A673 (cell line): ENCODE measurements at regions not wholly inside any gene's neighbourhood (a gene's known extent, or its start where the extent isn't known, plus 50 kb on each side); places are given as distances from the start of the nearest gene placed in this dataset.

Experiments
- BruUV-seq: library from RNA; stranded (reverse); fragments of 400-500 nt; replicated peaks from 2 replicates; lab custom pipeline; 2021; lab: Mats Ljungman, UMichigan
- CTCF ChIA-PET: fragments of 300-600 bp; sonication (Branson Sonifier 250); formaldehyde crosslinking; loops from one replicate; lab custom pipeline; 2022; ENCODE audit warnings: antibody characterized with exemption; lab: Charles Lee
- POLR2A ChIA-PET: fragments of 300-600 bp; sonication (Branson Sonifier 250); formaldehyde crosslinking; loops from one replicate; lab custom pipeline; 2022; ENCODE audit warnings: antibody characterized with exemption; ENCODE audit not compliant: low non-redundant PET; lab: Charles Lee
- DNase-seq: peaks from one replicate; pipeline ENCODE4 v3.0.0-alpha.2; 2015; ENCODE audit warnings: low spot score
- H3K27ac ChIP-seq: fragments of 200-600 bp; sonication (generic); 2 replicates; pipeline ENCODE4 v1.5.1; 2016; ENCODE audit warnings: mixed run types, low read depth, mild to moderate bottlenecking, mixed read lengths, antibody characterized with exemption, low read length; ENCODE audit not compliant: poor library complexity, severe bottlenecking
- H3K27me3 ChIP-seq: fragments of 200-600 bp; sonication (generic); replicated peaks from 2 replicates; pipeline ENCODE4 v1.6.1; 2017; ENCODE audit warnings: mixed run types, low read depth, mild to moderate bottlenecking, mixed read lengths, antibody characterized with exemption, low read length; ENCODE audit not compliant: insufficient read depth, poor library complexity
- H3K36me3 ChIP-seq: fragments of 200-600 bp; sonication (generic); 2 replicates; pipeline ENCODE4 v1.6.1; 2016; ENCODE audit warnings: mixed run types, mild to moderate bottlenecking, mixed read lengths, antibody characterized with exemption, low read length; ENCODE audit not compliant: insufficient read depth, poor library complexity, severe bottlenecking
- H3K4me1 ChIP-seq: fragments of 200-600 bp; sonication (generic); 2 replicates; pipeline ENCODE4 v1.6.1; 2017; ENCODE audit warnings: mixed run types, mild to moderate bottlenecking, mixed read lengths, antibody characterized with exemption, low read length; ENCODE audit not compliant: insufficient read depth, poor library complexity, severe bottlenecking
- H3K4me3 ChIP-seq: fragments of 200-600 bp; sonication (generic); 2 replicates; pipeline ENCODE4 v1.5.1; 2016; ENCODE audit warnings: low read depth, mixed run types, mild to moderate bottlenecking, mixed read lengths, low read length; ENCODE audit not compliant: poor library complexity, severe bottlenecking
- H3K9me3 ChIP-seq: fragments of 200-600 bp; sonication (generic); 2 replicates; pipeline ENCODE4 v1.6.1; 2016; ENCODE audit warnings: mixed run types, low read depth, mild to moderate bottlenecking, mixed read lengths, antibody characterized with exemption, low read length; ENCODE audit not compliant: poor library complexity, severe bottlenecking
- CTCF ChIP-seq: fragments of 300-800, 200-600 bp; sonication (generic); conservative IDR thresholded peaks from 2 replicates; pipeline ENCODE4 v1.5.1; 2017; ENCODE audit warnings: low read depth, mild to moderate bottlenecking, antibody characterized with exemption, low read length, moderate library complexity, mixed read lengths
- EZH2 ChIP-seq: fragments of 200-600 bp; sonication (generic); IDR thresholded peaks from 2 replicates; pipeline ENCODE4 v1.6.1; 2017; ENCODE audit warnings: borderline replicate concordance, low read depth, mild to moderate bottlenecking, mixed read lengths, antibody characterized with exemption, low read length; ENCODE audit not compliant: poor library complexity, severe bottlenecking
- intact Hi-C: fragments of 100-400 bp; cut with micrococcal nuclease; formaldehyde crosslinking; loops from one replicate; pipeline ENCODE4 v1.10.0; 2022; ENCODE audit not compliant: unreplicated experiment

- Histone ChIP-seq H3K27me3 (peaks cover 37% of the 10 kb centered on the region), H3K27ac (no peak overlapping the region), H3K9me3 (no peaks in the 10 kb centered on the region), H3K4me3 (no peak overlapping the region), H3K36me3 (no peaks in the 10 kb centered on the region), H3K4me1 (peaks cover 8% of the 10 kb centered on the region)
- TF ChIP-seq EZH2 = no peak
- no TSS peak for BruUV-seq
- intact Hi-C loops = no loop called here
- DNase-seq = no peak
- POLR2A ChIA-PET = no interaction called here
- CTCF ChIA-PET = no interaction called here
Measured at GRCh38 chr5:114056185-114056538, 305.7 kb upstream of the KCNN2 start.

- Histone ChIP-seq H3K9me3 (no peaks in the 10 kb centered on the region), H3K27me3 (peaks cover 18% of the 10 kb centered on the region), H3K36me3 (no peaks in the 10 kb centered on the region), H3K4me3 (no peak overlapping the region), H3K27ac (no peak overlapping the region), H3K4me1 (peaks cover 1% of the 10 kb centered on the region)
- ChIA-PET POLR2A (no interaction called here), CTCF (no interaction called here)
- intact Hi-C loops = no loop called here
- no peak for TF ChIP-seq CTCF
- no peak for TF ChIP-seq EZH2
- no peak for DNase-seq
- no TSS peak for BruUV-seq
Measured at GRCh38 chr5:114060866-114061265, 301.0 kb upstream of the KCNN2 start.

GRCh38 chr5:114062932-114063867 is 298.7 kb upstream of the KCNN2 start:
- no peak overlapping the region for H3K4me3 ChIP-seq
- intact Hi-C loops = no loop called here
- H3K9me3 ChIP-seq = no peaks in the 10 kb centered on the region
- BruUV-seq = no TSS peak
- H3K27me3 ChIP-seq = no peaks in the 10 kb centered on the region
- no peaks in the 10 kb centered on the region for H3K36me3 ChIP-seq
- H3K4me1 ChIP-seq = no peaks in the 10 kb centered on the region
- ChIA-PET POLR2A (no interaction called here), CTCF (no interaction called here)
- H3K27ac ChIP-seq = no peak overlapping the region
- TF ChIP-seq EZH2 (no peak), CTCF (no peak)
- no peak for DNase-seq
